OCI-M1 (cell line): ENCODE measurements at regions not wholly inside any gene's neighbourhood (a gene's known extent, or its start where the extent isn't known, plus 50 kb on each side); places are given as distances from the start of the nearest gene placed in this dataset.
A peak's percentile ranks its signal among the peaks of the same experiment; 100 is the strongest.

Experiments used
- DNase-seq: peaks from one replicate; lab custom pipeline; 2025; lab: John Stamatoyannopoulos, UW

- no peak for DNase-seq
Observed at GRCh38 chrX:23540532-23540931, 126.8 kb upstream of the PRDX4 start.

DNA sequence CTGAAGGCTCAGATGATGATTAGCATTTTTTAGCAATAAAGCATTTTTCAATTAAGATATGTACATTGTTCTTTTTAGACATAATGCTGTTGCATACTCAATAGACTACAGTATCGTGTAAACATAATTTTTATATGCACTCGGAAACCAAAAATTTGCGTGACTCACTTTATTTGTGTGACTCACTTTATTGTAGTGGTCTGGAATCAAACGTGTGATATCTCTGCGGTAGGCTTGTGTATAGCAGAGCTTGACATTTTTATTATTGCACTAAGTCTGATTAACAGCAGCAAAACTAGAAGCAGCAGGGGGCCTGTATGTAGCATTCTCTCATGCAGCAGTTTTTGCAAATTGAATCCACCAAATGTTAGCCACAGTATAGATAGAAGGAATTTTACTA lies 119.1 kb upstream of the PRDX4 start:
- no peak for DNase-seq

DNA sequence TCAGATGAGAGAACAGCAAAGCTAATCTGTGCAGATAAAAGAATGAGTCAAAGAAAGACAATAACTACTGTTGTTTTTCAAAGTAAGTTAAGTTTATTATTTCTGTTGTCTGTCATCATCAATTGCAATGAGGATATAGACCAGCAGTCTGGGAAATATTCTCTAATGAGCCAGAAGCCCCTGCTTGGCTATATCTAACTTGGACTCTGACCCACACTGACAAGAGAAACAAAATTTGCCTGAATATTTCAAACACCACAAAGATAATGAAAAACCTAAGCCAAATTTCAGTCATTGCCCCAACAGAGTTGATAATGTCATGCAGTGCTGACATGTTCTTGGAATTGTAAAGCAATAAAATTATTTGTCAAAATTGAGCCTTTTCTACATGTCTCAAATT lies 115.0 kb upstream of the PRDX4 start:
- no peak for DNase-seq

DNA sequence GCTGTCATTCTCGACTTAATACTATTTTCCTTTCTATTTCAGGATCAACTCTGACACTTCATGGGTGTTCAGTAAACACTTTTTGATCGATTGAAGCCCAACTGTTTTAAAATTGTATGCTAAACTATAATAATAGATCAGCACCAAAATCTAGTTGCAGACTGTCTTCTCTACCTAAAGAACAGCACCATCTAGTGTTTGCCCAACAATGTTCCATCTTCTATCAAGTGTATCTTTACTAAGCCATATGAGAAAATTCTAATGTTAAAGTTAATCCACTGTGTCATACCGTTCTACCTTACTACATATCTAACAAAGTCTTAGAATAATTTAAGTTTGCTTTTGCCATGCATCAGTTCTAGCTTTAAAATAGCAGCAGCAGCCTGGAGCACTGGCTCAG lies 113.0 kb upstream of the PRDX4 start:
- peak; percentile 54 for DNase-seq

GRCh38 chrX:23557070-23557469 lies 110.2 kb upstream of the PRDX4 start:
- peak; percentile 1 for DNase-seq

- DNase-seq, result no peak
Observed at GRCh38 chrX:23559975-23560374, 107.3 kb upstream of the PRDX4 start.

DNA sequence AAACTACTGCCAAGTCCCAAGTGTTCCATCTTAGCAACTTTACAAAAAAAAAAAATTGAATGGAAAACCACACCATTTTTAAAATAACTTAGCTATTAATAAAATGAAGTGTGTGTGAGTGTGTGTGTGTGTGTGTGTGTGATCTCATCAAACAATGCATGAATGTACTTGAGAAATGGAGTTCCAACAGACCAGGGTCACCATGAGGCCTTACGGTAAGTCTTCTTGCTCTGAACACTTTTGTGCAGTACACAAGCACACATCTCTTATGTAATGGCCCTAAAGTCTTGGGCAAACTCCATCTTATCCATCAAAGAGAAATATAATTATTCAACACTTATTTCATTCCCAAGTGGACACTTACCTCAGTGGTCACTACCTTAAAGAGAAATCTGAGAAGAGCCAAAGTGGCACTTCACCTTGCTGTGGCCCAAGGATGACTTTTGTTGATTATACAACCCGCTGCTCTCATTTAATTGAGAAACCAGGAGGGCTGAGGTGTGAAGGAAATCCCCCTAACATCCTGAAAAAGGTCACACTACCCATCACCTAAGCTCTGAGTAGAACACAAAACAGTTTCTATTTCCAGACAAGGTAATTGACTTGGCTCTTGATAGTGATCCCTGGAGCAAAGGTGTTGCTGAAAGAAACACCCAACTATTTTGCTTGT lies 96.5 kb upstream of the PRDX4 start:
- no peak for DNase-seq

DNA sequence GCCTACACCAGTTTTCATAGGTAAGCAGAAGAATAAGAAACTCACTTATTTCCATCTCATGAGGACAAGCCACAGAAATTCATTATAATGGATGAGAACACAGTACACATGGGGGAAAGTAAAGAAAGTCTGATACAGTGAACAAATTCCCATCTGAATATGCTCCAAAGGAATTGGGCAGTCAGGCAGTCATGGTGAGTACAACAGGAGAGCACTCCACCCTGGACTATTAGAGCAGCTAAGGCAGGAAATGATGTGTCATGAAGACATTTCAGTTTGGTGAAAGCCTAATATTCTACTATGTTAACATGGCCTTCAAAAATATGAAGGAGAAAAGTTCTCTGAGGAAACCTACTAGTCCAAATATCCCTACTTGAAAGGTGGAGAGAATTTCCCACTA lies 92.0 kb upstream of the PRDX4 start:
- no peak for DNase-seq

DNA sequence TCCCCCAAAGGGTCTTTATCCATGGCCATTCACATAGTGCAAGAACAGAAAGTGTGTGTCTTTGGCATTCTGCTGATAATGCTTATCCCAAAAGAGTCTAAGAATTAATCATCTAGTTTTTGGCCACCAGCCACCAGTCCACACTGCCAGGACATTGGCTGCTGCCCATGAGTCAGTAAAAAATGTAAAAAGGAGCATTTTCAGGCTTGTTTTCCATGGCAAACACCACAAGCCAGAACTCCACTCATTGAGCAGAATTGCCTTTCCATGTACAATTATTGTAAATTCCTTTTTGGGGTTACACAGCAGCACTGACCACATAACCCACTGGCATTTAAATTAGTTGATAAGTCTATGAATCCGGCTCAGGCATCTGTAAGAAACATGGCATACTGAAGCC lies 89.2 kb upstream of the PRDX4 start:
- no peak for DNase-seq

- no peak for DNase-seq
Observed at GRCh38 chrX:23589496-23589895, 77.8 kb upstream of the PRDX4 start.

DNA sequence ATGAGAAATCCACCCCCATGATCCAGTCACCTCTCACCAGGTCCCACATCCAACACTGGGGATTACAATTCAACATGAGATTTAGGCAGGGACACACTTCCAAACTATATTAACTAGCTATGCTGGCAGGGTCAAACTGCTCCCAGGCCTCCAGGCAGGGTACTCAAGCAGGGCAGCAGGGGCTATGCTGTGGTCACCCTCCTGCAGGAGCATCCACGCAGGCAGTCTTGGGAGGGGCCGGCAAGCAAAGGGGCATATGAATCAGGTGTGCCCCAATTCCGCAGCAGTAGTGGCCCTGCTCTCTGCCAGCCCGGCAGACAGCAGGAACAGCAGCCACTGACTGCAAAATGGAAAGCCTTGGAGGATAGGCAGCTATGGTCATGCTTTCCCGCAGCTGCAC lies 74.6 kb upstream of the PRDX4 start:
- DNase-seq, result no peak

DNA sequence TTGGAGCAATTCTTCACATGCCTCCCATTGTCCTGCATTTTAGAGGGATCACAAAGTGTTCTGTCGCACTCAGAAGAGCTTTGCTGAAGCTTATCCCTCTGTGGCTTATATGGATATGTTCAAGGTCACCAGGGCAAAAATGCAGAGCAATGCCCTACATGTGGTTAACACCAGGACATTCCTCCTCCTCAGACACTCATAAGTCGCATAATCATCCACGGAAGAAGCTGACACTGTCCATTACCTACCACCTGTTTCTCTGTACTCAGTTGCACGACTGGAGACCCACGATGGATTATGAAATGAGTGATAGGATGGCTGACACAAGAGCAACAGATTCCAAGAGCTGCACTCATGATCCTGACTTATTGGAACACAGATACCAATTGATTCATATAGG lies 68.7 kb upstream of the PRDX4 start:
- peak; percentile 28 for DNase-seq

DNA sequence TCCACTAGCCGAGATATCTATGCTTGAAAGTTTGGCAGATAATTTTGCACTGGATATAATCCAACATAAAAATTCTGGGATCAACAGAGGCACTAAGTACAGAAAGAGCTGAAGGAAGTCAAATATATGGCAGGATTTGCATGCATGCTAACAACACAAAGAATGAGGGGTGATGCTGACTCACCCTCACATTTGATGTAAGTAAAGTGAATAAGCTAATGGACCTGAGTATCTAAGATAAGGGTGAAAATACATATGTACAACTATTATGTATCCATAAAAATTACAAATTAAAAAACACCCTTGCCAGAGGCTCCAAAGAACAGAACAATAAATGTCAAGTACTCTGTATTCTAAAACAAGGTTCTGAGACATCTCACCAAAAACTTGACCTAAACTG lies 63.8 kb upstream of the PRDX4 start:
- DNase-seq, result no peak

DNA sequence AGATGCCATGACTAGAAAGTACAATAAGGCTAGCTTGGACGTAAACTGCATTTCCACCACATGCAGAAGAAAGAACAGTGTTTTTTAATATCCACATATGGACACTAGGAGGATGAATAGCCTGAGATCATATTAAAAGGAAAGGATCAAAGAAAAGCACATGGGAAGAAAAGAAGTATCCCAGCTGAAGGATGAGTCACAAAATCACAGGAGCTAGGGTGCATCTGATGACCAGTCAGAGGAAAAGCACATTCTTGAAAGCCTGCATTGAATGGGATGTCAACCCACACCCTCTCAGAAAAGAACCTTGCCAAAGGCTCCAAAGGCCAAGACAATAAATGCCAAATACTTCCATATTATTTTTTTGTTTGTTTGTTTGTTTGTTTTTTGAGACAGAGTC lies 56.8 kb upstream of the PRDX4 start:
- DNase-seq, result no peak

DNA sequence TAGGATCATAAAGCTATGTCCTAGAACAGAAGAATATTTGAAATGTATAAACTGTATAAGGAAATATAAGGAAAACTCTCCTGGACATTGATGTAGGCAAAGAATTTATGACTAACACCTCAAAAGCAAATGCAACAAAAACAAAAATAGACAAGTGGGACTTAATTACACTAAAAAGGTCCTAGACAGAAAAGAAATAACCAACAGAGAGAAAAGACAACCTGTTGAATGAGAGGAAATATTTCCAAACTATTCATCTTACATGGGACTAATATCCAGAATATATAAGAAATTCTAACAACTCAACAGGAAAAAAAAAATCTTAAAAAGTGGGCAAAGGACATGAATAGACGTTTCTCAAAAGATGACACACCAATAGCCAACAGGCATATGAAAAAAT lies 54.4 kb upstream of the PRDX4 start:
- DNase-seq, result no peak

- peak; percentile 35 for DNase-seq
Observed at GRCh38 chrX:23616361-23616760, 50.9 kb upstream of the PRDX4 start.
